ENCODE measurements at regions not wholly inside any gene's neighbourhood (a gene's known extent, or its start where the extent isn't known, plus 50 kb on each side); places are given as distances from the start of the nearest gene placed in this dataset.

GRCh38 chr11:19352072-19352770 lies 111.5 kb upstream of the E2F8 start (continued):
- no peak for TF ChIP-seq SIN3B (IDR thresholded peaks at IDR 0.05; ENCODE audit: low read depth)
- no peak for TF ChIP-seq ZBTB34 (CRISPR knock-in tag; IDR thresholded peaks at IDR 0.05)
- no peak for TF ChIP-seq ZNF253 (CRISPR knock-in tag; conservative IDR thresholded peaks at IDR 0.05)
- no peak for TF ChIP-seq POU5F1 (IDR thresholded peaks at IDR 0.05; ENCODE audit: borderline replicate concordance, low read depth, low read length, partially characterized antibody)
- no peak for TF ChIP-seq ETV5 (CRISPR knock-in tag; IDR thresholded peaks at IDR 0.05; ENCODE audit: low read depth)
- no peak for TF ChIP-seq NFIC (IDR thresholded peaks at IDR 0.05)
- no peak for TF ChIP-seq SMAD1 (IDR thresholded peaks at IDR 0.05; ENCODE audit: low read depth, low read length, partially characterized antibody)
- TF ChIP-seq TAF15 (IDR thresholded peaks at IDR 0.05; ENCODE audit: low read depth, low read length): no peak
- TF ChIP-seq GTF2E2 (tag; IDR thresholded peaks at IDR 0.05): no peak

DNA sequence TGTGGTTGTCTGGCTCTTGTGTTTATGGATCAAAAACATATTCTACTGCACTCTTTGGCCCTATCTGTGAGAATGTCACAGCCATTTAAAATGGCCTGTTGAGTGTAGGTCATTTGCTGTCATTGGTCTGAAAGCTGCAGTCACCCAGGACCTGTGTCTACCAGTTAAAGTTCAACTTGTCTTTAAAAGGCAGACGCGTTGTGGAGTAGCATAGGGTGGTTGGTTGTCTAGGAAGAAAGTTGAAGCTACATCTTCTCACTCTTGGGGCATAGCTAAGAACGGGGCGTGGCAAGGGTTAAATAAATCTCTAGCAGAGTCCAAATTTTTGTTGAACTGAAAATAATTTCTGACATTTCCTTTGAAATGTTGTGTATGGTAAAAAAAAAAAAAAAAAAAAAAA lies 110.7 kb upstream of the E2F8 start:
- FAIRE-seq: no peak
- Histone ChIP-seq H3K4me3 (no peak overlapping the region), H3K36me3 (ENCODE audit: control insufficient read depth, insufficient read depth, low read length) (no peaks in the 10 kb centered on the region), H2AFZ (ENCODE audit: low read depth, low read length) (no peak overlapping the region), H3K4me1 (replicated peaks in 1 of 2; ENCODE audit: control insufficient read depth in 2 of 2, insufficient read depth in 2 of 2, low read length in 2 of 2) (peaks cover 0 to under 1% of the 10 kb centered on the region in 2 experiments; a peak in 1 of 5 replicates), H4K20me1 (replicated peaks; ENCODE audit: control insufficient read depth, insufficient read depth, low read length) (0 out of 2 replicates have a peak, but pooled peaks cover 4% of the 10 kb centered on the region), H3K9ac (ENCODE audit: insufficient read depth in 1 of 2, low read depth in 2 of 2, low read length in 2 of 2) (no peak overlapping the region), H3K27ac (ENCODE audit: extremely low read depth, low read depth, low read length) (no peak overlapping the region), H3K4me2 (ENCODE audit: insufficient read depth, low read length) (no peak overlapping the region), H3K9me1 (ENCODE audit: control insufficient read depth, insufficient read depth, low read length) (no peaks in the 10 kb centered on the region), H3K79me2 (ENCODE audit: control insufficient read depth, insufficient read depth, low read length) (no peaks in the 10 kb centered on the region), H3K27me3 (ENCODE audit: control insufficient read depth in 2 of 2, insufficient read depth in 2 of 2, low read length in 2 of 2) (peaks cover 26 to 36% of the 10 kb centered on the region in 2 experiments), H3K9me3 (replicated peaks; ENCODE audit: control insufficient read depth, insufficient read depth, low read depth, low read length) (no peaks in the 10 kb centered on the region)
- WGBS (ENCODE audit: insufficient coverage, low coverage, missing lambda C conversion rate): 0% methylated on average over 4 of the region's 4 CpGs
- in situ Hi-C loops (cut with MboI): no loop called here
- ATAC-seq: no peak
- DNase-seq (ENCODE audit: extremely low read depth in 1 of 4, low spot score in 3 of 4): no peak
- BruUV-seq (replicated peaks): no TSS peak
- intact Hi-C loops (cut with micrococcal nuclease): no loop called here
- POLR2A ChIA-PET: no interaction called here
- CTCF ChIA-PET (ENCODE audit: low intra/inter-chr PET ratio): no interaction called here
- TF ChIP-seq ZNF79 (CRISPR knock-in tag; IDR thresholded peaks at IDR 0.05; ENCODE audit: low read depth) (no peak), ZNF124 (CRISPR knock-in tag; IDR thresholded peaks at IDR 0.05) (no peak), TAF1 (IDR thresholded peaks at IDR 0.05; ENCODE audit: control insufficient read depth, extremely low read depth, insufficient read depth, low read length, severe bottlenecking) (no peak), ZNF444 (CRISPR knock-in tag; IDR thresholded peaks at IDR 0.05) (no peak), CHD1 (IDR thresholded peaks at IDR 0.05; ENCODE audit: low read length) (no peak), RFX7 (CRISPR knock-in tag; IDR thresholded peaks at IDR 0.05) (no peak), ZNF830 (CRISPR knock-in tag; IDR thresholded peaks at IDR 0.05) (no peak), ZNF717 (CRISPR knock-in tag; IDR thresholded peaks at IDR 0.05) (no peak), BRF1 (IDR thresholded peaks at IDR 0.05; ENCODE audit: borderline replicate concordance, extremely low read depth, insufficient read length) (no peak), RUNX1 (IDR thresholded peaks at IDR 0.05; ENCODE audit: low read depth) (no peak), SRSF3 (IDR thresholded peaks at IDR 0.05; ENCODE audit: insufficient read depth, low read length) (no peak)
- TF ChIP-seq, protein P1, sequence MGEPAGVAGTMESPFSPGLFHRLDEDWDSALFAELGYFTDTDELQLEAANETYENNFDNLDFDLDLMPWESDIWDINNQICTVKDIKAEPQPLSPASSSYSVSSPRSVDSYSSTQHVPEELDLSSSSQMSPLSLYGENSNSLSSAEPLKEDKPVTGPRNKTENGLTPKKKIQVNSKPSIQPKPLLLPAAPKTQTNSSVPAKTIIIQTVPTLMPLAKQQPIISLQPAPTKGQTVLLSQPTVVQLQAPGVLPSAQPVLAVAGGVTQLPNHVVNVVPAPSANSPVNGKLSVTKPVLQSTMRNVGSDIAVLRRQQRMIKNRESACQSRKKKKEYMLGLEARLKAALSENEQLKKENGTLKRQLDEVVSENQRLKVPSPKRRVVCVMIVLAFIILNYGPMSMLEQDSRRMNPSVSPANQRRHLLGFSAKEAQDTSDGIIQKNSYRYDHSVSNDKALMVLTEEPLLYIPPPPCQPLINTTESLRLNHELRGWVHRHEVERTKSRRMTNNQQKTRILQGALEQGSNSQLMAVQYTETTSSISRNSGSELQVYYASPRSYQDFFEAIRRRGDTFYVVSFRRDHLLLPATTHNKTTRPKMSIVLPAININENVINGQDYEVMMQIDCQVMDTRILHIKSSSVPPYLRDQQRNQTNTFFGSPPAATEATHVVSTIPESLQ (CRISPR knock-in tag; IDR thresholded peaks at IDR 0.05): no peak
